Trophoblast cell (in vitro differentiated cells and primary cell): ENCODE measurements at regions not wholly inside any gene's neighbourhood (a gene's known extent, or its start where the extent isn't known, plus 50 kb on each side); places are given as distances from the start of the nearest gene placed in this dataset.

Source experiments
- DNase-seq, 2 donors: peaks; one replicate each; pipeline ENCODE4 v3.0.0-alpha.2; 2016
- H2AFZ ChIP-seq: 2 replicates; pipeline ENCODE4 v1.6.1; 2013; ENCODE audit warnings: low read length, moderate library complexity, mild to moderate bottlenecking; ENCODE audit not compliant: insufficient read depth, poor library complexity
- H2AK5ac ChIP-seq: 2 replicates; pipeline ENCODE4 v1.6.1; 2013; ENCODE audit warnings: mild to moderate bottlenecking, low read length
- H2BK120ac ChIP-seq: 2 replicates; pipeline ENCODE4 v1.6.1; 2013; ENCODE audit warnings: low read length, mild to moderate bottlenecking, moderate library complexity; ENCODE audit not compliant: insufficient read depth, poor library complexity
- H2BK12ac ChIP-seq: 2 replicates; pipeline ENCODE4 v1.6.1; 2013; ENCODE audit warnings: mild to moderate bottlenecking, low read length, moderate library complexity
- H2BK5ac ChIP-seq: 2 replicates; pipeline ENCODE4 v1.6.1; 2013; ENCODE audit warnings: low read length, low read depth, moderate library complexity, mild to moderate bottlenecking; ENCODE audit not compliant: poor library complexity
- H3K14ac ChIP-seq: 2 replicates; pipeline ENCODE4 v1.6.1; 2013; ENCODE audit warnings: mild to moderate bottlenecking, low read length
- H3K18ac ChIP-seq: 2 replicates; pipeline ENCODE4 v1.6.1; 2013; ENCODE audit warnings: mild to moderate bottlenecking, low read length
- H3K23ac ChIP-seq: 2 replicates; pipeline ENCODE4 v1.6.1; 2013; ENCODE audit warnings: low read length
- H3K27ac ChIP-seq: 2 replicates; pipeline ENCODE4 v1.5.1; 2013; ENCODE audit warnings: low read depth, mild to moderate bottlenecking, inconsistent platforms, low read length, moderate library complexity
- H3K27me3 ChIP-seq: 2 replicates; pipeline ENCODE4 v1.6.1; 2013; ENCODE audit warnings: inconsistent platforms, mild to moderate bottlenecking, low read length, moderate library complexity; ENCODE audit not compliant: insufficient read depth
- H3K36me3 ChIP-seq, 2 experiments: 1 replicate in 1 of 2; 2 replicates in 1 of 2; pipeline ENCODE4 v1.6.1; 2013; ENCODE audit warnings: low read length in 2 of 2, mild to moderate bottlenecking in 2 of 2, moderate library complexity in 1 of 2; ENCODE audit not compliant: insufficient read depth in 2 of 2, control insufficient read depth in 1 of 2
- H3K4ac ChIP-seq: 2 replicates; pipeline ENCODE4 v1.6.1; 2013; ENCODE audit warnings: low read depth, mild to moderate bottlenecking, low read length, moderate library complexity
- H3K4me1 ChIP-seq, 2 experiments: 1 replicate in 1 of 2; 2 replicates in 1 of 2; pipeline ENCODE4 v1.6.1; 2013; ENCODE audit warnings: low read length in 2 of 2, mild to moderate bottlenecking in 2 of 2, moderate library complexity in 1 of 2; ENCODE audit not compliant: insufficient read depth in 2 of 2, control insufficient read depth in 1 of 2
- H3K4me2 ChIP-seq: 2 replicates; pipeline ENCODE4 v1.6.1; 2013; ENCODE audit warnings: inconsistent platforms, mild to moderate bottlenecking, low read length, moderate library complexity
- H3K4me3 ChIP-seq: 2 replicates; pipeline ENCODE4 v1.5.1; 2013; ENCODE audit warnings: mild to moderate bottlenecking, low read depth, low read length, inconsistent platforms
- H3K79me1 ChIP-seq: one replicate; pipeline ENCODE4 v1.6.1; 2013; ENCODE audit warnings: low read length
- H3K79me2 ChIP-seq: 2 replicates; pipeline ENCODE4 v1.6.1; 2013; ENCODE audit warnings: low read length, mild to moderate bottlenecking; ENCODE audit not compliant: control insufficient read depth, insufficient read depth, poor library complexity
- H3K9ac ChIP-seq: 2 replicates; pipeline ENCODE4 v1.6.1; 2013; ENCODE audit warnings: mild to moderate bottlenecking, low read length
- H3K9me3 ChIP-seq: 2 replicates; pipeline ENCODE4 v1.6.1; 2013; ENCODE audit warnings: low read depth, mild to moderate bottlenecking, control low read depth, inconsistent platforms, low read length; ENCODE audit not compliant: insufficient read depth
- H4K12ac ChIP-seq: 2 replicates; pipeline ENCODE4 v1.6.1; 2013; ENCODE audit warnings: low read depth, mild to moderate bottlenecking, low read length, moderate library complexity
- H4K8ac ChIP-seq: 2 replicates; pipeline ENCODE4 v1.6.1; 2013; ENCODE audit warnings: low read depth, mild to moderate bottlenecking, low read length, moderate library complexity
- H4K91ac ChIP-seq: one replicate; pipeline ENCODE4 v1.6.1; 2013; ENCODE audit warnings: low read depth, mild to moderate bottlenecking, low read length, moderate library complexity
- WGBS: extraction: QIAGEN DNeasy Blood & Tissue Kit; methylation state at CpG from one replicate; pipeline ENCODE4 v1.1.7; 2013; ENCODE audit warnings: missing lambda C conversion rate; ENCODE audit not compliant: insufficient read length, insufficient coverage; ENCODE audit errors: extremely low coverage; 5-methylcytosine and 5-hydroxymethylcytosine counted together

DNA sequence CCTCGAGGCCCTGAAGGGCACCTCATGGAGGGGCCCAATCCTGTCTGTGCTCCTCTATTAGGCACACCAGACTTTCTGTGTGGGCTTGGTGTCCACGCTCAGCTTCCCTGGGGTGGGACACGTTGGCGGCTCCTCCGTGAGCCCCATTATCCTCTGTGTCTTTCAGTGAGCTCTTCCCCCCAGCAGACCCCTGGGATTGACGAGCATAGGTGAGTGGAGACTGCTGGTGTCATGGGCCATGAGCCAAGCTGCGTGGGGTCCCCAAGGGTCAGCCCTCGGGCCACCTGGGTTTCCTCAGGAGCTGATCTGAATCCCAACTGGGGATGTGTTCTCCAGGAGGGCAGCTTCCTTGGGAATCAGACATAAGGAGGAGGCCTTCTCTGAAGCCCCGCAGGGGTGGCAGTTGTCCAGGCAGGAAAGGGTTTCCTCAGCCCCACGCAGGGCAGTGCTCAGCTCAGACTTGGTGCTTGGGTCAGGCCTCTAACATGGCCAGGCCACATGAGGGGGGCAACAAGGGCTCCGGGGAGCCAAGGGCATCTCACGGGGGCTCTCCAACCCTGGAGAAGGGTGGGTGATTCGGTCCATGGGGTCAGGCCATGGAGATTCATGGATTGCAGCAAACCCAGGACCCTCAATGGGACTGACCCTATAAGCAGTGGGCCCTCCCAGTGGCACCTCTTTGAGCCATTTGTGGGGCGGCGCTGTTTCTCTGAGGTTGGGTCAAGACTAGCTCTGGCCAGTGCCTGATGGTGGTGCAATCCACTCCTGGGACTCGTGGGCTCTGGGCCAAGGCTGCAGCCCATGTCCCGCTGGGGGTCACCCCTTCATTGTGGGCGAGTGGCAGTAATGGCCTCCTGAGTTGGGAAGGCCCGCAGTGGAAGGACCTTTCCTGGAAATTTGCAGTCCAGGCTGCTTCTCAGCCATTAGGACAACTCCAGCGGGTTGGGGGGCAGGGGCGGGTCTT, 222.5 kb downstream of the SNRPN start:
- no peak overlapping the region for H4K91ac ChIP-seq
- peaks cover 83% of the 10 kb centered on the region for H3K9me3 ChIP-seq
- no peak overlapping the region for H4K12ac ChIP-seq
- no CpG with 5 or more reads among the region's 21 CpGs for WGBS
- no peak overlapping the region for H3K4ac ChIP-seq
- no peak overlapping the region for H3K9ac ChIP-seq
- H3K4me1 ChIP-seq: no peaks in the 10 kb centered on the region
- no peak overlapping the region for H3K14ac ChIP-seq
- no peak overlapping the region for H3K23ac ChIP-seq
- H2BK12ac ChIP-seq: no peak overlapping the region
- H3K79me1 ChIP-seq: no peaks in the 10 kb centered on the region
- H2AK5ac ChIP-seq: no peak overlapping the region
- no peak overlapping the region for H3K27ac ChIP-seq
- H2BK120ac ChIP-seq: no peak overlapping the region
- H3K79me2 ChIP-seq: no peaks in the 10 kb centered on the region
- no peak overlapping the region for H3K4me3 ChIP-seq
- H4K8ac ChIP-seq: no peak overlapping the region
- H3K36me3 ChIP-seq: no peaks in the 10 kb centered on the region
- H2BK5ac ChIP-seq: no peak overlapping the region
- H3K4me2 ChIP-seq: no peak overlapping the region
- no peak for DNase-seq
- no peak overlapping the region for H3K18ac ChIP-seq
- no peaks in the 10 kb centered on the region for H3K27me3 ChIP-seq
- H2AFZ ChIP-seq: no peak overlapping the region

DNA sequence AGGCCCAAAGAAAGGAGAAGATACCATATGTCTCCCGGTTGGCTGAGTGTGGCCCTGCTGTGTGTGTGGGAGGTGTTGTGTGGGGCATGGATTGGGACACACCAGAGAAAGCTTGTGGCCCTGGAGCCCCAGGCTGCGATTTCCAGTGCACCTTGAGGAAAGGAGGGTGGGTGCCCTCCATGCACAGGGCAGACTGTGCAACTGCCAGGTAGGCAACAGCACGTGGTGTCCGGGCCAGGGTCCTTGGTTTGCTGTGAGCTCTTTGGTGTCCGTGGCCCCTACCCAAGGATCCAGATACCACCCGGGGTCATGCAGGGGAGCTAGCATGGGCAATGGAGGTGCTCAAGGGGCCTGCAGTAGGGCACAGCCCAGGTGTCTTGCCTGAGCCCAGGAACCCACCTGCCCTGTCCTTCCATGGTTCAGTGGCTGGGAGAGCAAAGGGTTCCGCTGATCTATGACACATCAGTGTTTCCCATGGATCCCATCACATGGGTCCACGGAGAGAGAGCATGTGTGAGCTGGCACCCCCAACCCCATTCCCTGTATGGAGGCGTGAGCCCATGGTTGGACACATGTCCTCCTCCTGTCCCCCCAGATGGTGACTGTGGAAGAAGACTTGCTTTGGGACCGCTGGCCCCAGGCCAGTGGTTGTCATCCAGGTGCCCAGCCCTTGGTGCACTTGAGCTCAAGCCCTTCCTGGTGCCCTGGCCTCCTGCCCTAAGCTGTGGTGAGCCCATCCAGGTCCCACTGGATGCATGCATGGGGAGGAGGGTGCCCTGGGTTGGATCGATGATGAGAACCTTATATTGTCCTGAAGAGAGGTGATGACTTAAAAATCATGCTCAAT, 223.4 kb downstream of the SNRPN start:
- no peak overlapping the region for H3K4me2 ChIP-seq
- no peak overlapping the region for H3K4ac ChIP-seq
- no peak overlapping the region for H3K14ac ChIP-seq
- H3K4me3 ChIP-seq: no peak overlapping the region
- H2BK120ac ChIP-seq: no peak overlapping the region
- WGBS: no CpG with 5 or more reads among the region's 11 CpGs
- no peak overlapping the region for H2AK5ac ChIP-seq
- H3K4me1 ChIP-seq: no peaks in the 10 kb centered on the region
- no peak overlapping the region for H2BK5ac ChIP-seq
- H2AFZ ChIP-seq: no peak overlapping the region
- no peak overlapping the region for H4K12ac ChIP-seq
- H3K27ac ChIP-seq: no peak overlapping the region
- no peaks in the 10 kb centered on the region for H3K79me1 ChIP-seq
- H3K23ac ChIP-seq: no peak overlapping the region
- no peak overlapping the region for H4K91ac ChIP-seq
- DNase-seq: no peak
- no peak overlapping the region for H2BK12ac ChIP-seq
- no peak overlapping the region for H4K8ac ChIP-seq
- H3K18ac ChIP-seq: no peak overlapping the region
- H3K9ac ChIP-seq: no peak overlapping the region
- H3K9me3 ChIP-seq: peaks cover 84% of the 10 kb centered on the region
- no peaks in the 10 kb centered on the region for H3K36me3 ChIP-seq
- H3K27me3 ChIP-seq: no peaks in the 10 kb centered on the region
- H3K79me2 ChIP-seq: no peaks in the 10 kb centered on the region

DNA sequence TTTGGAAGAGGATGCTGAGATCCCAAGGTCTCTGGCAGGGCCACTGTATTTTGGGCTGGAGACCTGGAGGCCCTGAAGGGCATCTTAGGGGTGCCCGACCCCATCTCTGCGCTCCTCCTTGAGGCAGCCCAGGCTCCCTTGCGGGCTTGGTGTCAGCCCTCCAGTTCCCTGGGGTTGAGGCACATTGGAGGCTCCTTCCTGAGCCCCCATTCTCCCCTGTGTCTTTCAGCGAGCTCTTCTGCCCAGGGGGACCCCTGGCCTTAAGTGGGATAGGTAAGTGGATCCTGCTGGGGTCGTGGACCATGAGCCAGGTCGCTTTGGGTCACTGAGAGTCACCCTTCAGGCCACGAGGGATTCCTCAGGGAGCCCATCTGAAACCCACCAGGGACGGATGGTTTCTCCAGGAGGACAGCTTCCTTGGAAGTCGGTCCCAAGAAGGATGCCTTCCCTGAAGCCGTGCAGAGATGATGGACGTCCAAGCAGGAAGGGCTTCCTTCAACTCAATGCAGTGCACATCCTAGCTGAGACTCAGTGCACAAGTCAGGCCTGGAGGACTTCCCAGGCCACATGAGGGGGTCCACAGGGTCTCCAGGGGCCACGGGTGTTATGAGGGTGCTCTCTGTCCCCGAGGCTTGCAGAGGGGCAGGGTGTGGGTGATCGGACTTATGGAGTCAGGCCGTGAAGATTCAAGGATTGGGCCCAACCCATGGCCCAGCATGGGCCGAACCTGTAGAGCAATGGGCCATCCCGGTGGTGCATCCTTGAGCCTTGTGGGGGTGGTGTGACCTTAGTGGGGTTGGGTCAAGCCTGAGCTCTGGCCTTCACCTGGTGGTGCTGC, 224.3 kb downstream of the SNRPN start:
- Histone ChIP-seq H2AFZ (no peak overlapping the region), H3K27me3 (no peaks in the 10 kb centered on the region), H3K4me2 (no peak overlapping the region), H3K27ac (no peak overlapping the region), H3K79me1 (no peaks in the 10 kb centered on the region), H3K36me3 (no peaks in the 10 kb centered on the region), H2AK5ac (no peak overlapping the region), H3K14ac (no peak overlapping the region), H2BK5ac (no peak overlapping the region), H2BK120ac (no peak overlapping the region), H3K4ac (no peak overlapping the region), H3K79me2 (no peaks in the 10 kb centered on the region), H3K23ac (no peak overlapping the region), H3K4me3 (no peak overlapping the region), H3K18ac (no peak overlapping the region), H3K4me1 (no peaks in the 10 kb centered on the region), H4K91ac (no peak overlapping the region), H4K12ac (no peak overlapping the region), H3K9me3 (peaks cover 88% of the 10 kb centered on the region), H3K9ac (no peak overlapping the region), H2BK12ac (no peak overlapping the region), H4K8ac (no peak overlapping the region)
- DNase-seq: no peak
- no CpG with 5 or more reads among the region's 17 CpGs for WGBS
